ENCODE measurements at regions not wholly inside any gene's neighbourhood (a gene's known extent, or its start where the extent isn't known, plus 50 kb on each side); places are given as distances from the start of the nearest gene placed in this dataset.

DNA sequence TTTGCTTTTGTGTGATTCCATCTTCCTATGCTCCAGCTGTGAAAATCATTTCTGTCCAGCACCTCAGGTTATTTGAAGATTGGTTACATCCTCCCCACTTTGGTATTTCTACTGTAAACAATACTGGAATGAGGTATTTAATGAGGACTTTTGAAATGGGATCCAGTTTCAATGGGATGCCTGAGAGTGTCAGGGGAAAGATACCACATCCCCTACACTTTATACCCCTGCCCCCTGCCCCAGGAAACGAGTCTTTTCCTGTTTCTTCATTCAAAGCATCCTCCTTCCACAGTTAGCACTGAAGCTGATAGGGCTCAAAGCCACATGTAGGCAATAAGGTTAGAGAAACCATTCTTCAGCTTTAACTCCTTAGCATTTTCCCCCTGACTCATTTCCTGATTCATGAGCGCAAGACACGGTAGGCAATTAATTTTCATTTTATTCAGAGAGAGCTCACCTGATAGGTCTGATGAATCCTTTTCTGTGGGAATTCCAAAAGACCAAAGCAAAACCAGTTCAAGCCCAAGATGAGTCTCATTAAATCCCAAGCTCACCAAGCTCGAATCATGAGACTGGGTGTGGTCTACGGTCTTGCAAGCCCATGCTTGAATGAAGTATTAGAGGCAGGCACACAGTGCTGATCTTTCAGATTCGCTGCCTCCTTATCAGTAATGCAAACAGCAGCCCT lies 143.6 kb upstream of the CRY1 start:
- Mint-ChIP-seq H3K27ac (no peak overlapping the region), H3K27me3 (peaks cover 5 to 16% of the 10 kb centered on the region in 2 donors)
- POLR2A ChIA-PET (ENCODE audit: partially characterized antibody): no interaction called here

DNA sequence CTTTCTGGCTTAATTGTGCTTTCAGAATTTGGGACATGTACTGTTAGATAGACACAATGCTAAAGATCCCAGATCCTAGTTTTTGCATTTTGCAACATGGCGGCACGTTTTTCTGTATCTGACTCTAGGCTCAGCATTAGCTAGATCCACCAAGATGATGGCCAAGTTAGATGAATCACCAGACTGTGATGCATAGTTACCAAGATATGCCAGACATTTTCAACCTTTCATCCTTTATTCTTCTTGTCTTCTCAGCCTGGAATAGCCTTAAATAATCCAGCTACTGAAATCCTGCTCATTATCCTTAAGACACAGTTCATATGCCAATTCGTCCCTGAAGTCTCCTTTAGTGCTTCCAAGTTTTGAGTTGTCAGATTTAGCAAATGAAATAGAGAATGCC lies 144.9 kb upstream of the CRY1 start:
- CTCF ChIA-PET (ENCODE audit: partially characterized antibody): no interaction called here
- Mint-ChIP-seq H3K4me3 (no peak overlapping the region), H3K4me1 (peaks cover 1 to 8% (median 5%) of the 10 kb centered on the region in 4 donors), H3K9me3 (no peaks in the 10 kb centered on the region), H3K36me3 (no peaks in the 10 kb centered on the region), H3K27me3 (peaks cover 5 to 19% of the 10 kb centered on the region in 2 donors), H3K27ac (no peak overlapping the region)
- Histone ChIP-seq H3K4me3 (ENCODE audit: low read length in 2 of 2) (no peak overlapping the region), H3K36me3 (ENCODE audit: insufficient read depth, low read length) (no peaks in the 10 kb centered on the region), H3K4me1 (ENCODE audit: insufficient read depth, low read length) (no peaks in the 10 kb centered on the region), H3K27me3 (ENCODE audit: insufficient read depth, low read length) (no peaks in the 10 kb centered on the region), H3K9me3 (ENCODE audit: control insufficient read depth in 1 of 2, low read length in 2 of 2) (no peaks in the 10 kb centered on the region), H3K27ac (ENCODE audit: low read depth, low read length) (no peak overlapping the region)
- intact Hi-C loops (cut with micrococcal nuclease): no loop called here
- POLR2A ChIA-PET (ENCODE audit: partially characterized antibody): no interaction called here
- DNase-seq: no peak

More for the DNA sequence above, 143.6 kb upstream of the CRY1 start:
- H3K4me3 ChIP-seq (ENCODE audit: low read length in 2 of 2): no peak overlapping the region
- no peaks in the 10 kb centered on the region for H3K27me3 ChIP-seq (ENCODE audit: insufficient read depth, low read length)
- no peak overlapping the region for H3K27ac ChIP-seq (ENCODE audit: low read depth, low read length)
- CTCF ChIA-PET (ENCODE audit: partially characterized antibody): interaction anchor here (1.1 kb wide), 1 partner anchor 370 kb away, joined by 3 read pairs; no protein-coding TSS in a partner anchor
- H3K4me1 ChIP-seq (ENCODE audit: insufficient read depth, low read length): no peaks in the 10 kb centered on the region
- Mint-ChIP-seq H3K36me3 (no peaks in the 10 kb centered on the region), H3K4me3 (no peak overlapping the region), H3K4me1 (peaks cover 1 to 8% (median 5%) of the 10 kb centered on the region in 4 donors), H3K9me3 (no peaks in the 10 kb centered on the region)
- no peaks in the 10 kb centered on the region for H3K36me3 ChIP-seq (ENCODE audit: insufficient read depth, low read length)
- no peak for DNase-seq
- no peaks in the 10 kb centered on the region for H3K9me3 ChIP-seq (ENCODE audit: control insufficient read depth in 1 of 2, low read length in 2 of 2)
- intact Hi-C loops (cut with micrococcal nuclease): no loop called here

DNA sequence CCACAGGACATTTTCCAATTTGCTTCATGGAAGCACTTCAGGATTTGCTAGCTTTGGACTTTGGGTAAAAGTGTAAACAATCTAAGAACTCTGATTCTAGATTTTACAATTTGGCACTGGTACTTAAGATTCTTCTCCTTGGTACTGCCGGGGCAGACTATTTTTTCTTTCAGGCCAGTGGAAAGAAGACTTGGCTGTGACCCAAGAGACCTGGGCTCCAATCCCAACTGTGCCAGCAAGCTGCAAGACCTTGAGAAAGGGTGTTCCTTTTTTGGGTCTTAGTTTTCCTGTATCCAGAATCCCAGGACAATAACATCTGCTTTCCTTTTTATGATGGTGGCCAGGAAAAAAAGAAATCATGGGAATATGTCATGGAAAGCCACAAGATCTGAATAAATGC lies 148.1 kb upstream of the CRY1 start:
- H3K4me3 Mint-ChIP-seq: no peak overlapping the region
- H3K4me1 Mint-ChIP-seq: peaks cover 0 to 8% (median 5%) of the 10 kb centered on the region in 4 donors
- H3K9me3 Mint-ChIP-seq: no peaks in the 10 kb centered on the region
- H3K27me3 ChIP-seq (ENCODE audit: insufficient read depth, low read length): peaks cover 3% of the 10 kb centered on the region
- H3K9me3 ChIP-seq (ENCODE audit: control insufficient read depth in 1 of 2, low read length in 2 of 2): no peaks in the 10 kb centered on the region
- H3K27me3 Mint-ChIP-seq: peaks cover 10 to 26% of the 10 kb centered on the region in 2 donors
- no peak overlapping the region for H3K4me3 ChIP-seq (ENCODE audit: low read length in 2 of 2)
- H3K27ac Mint-ChIP-seq: no peak overlapping the region
- POLR2A ChIA-PET (ENCODE audit: partially characterized antibody): no interaction called here
- H3K36me3 Mint-ChIP-seq: no peaks in the 10 kb centered on the region
- no peaks in the 10 kb centered on the region for H3K36me3 ChIP-seq (ENCODE audit: insufficient read depth, low read length)
- intact Hi-C loops (cut with micrococcal nuclease): no loop called here
- CTCF ChIA-PET (ENCODE audit: partially characterized antibody): no interaction called here
- no peak overlapping the region for H3K27ac ChIP-seq (ENCODE audit: low read depth, low read length)
- DNase-seq: no peak
- no peaks in the 10 kb centered on the region for H3K4me1 ChIP-seq (ENCODE audit: insufficient read depth, low read length)

DNA sequence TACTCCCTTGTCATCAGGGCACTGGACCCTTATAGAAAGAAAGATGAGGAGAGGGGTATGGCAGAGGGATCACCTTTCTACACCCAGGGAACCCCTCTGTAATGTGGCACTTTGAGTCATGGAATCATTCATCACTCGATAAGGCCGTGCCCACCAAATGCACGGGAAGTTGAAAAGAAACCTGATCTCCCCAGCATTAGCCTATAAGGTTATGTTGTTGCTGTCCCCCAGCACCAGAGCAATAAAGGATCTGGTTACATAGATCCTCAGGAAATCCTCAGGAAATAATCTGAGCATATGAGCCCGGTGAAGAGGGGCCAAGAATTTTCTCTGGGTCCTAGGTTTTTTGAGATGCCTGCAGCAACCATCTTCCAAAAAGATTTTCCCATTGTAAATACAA lies 148.8 kb upstream of the CRY1 start:
- H3K4me3 Mint-ChIP-seq: no peak overlapping the region
- Histone ChIP-seq H3K27ac (ENCODE audit: low read depth, low read length) (no peak overlapping the region), H3K27me3 (ENCODE audit: insufficient read depth, low read length) (peaks cover 3% of the 10 kb centered on the region), H3K4me1 (ENCODE audit: insufficient read depth, low read length) (no peaks in the 10 kb centered on the region), H3K9me3 (ENCODE audit: control insufficient read depth in 1 of 2, low read length in 2 of 2) (no peaks in the 10 kb centered on the region), H3K4me3 (ENCODE audit: low read length in 2 of 2) (no peak overlapping the region), H3K36me3 (ENCODE audit: insufficient read depth, low read length) (no peaks in the 10 kb centered on the region)
- peaks cover 10 to 26% of the 10 kb centered on the region in 2 donors for H3K27me3 Mint-ChIP-seq
- intact Hi-C loops (cut with micrococcal nuclease): no loop called here
- peaks cover 0 to 3% (median 1%) of the 10 kb centered on the region in 4 donors for H3K4me1 Mint-ChIP-seq
- H3K27ac Mint-ChIP-seq: no peak overlapping the region
- DNase-seq: no peak
- no peaks in the 10 kb centered on the region for H3K9me3 Mint-ChIP-seq
- ChIA-PET CTCF (ENCODE audit: partially characterized antibody) (no interaction called here), POLR2A (ENCODE audit: partially characterized antibody) (no interaction called here)
- H3K36me3 Mint-ChIP-seq: no peaks in the 10 kb centered on the region

DNA sequence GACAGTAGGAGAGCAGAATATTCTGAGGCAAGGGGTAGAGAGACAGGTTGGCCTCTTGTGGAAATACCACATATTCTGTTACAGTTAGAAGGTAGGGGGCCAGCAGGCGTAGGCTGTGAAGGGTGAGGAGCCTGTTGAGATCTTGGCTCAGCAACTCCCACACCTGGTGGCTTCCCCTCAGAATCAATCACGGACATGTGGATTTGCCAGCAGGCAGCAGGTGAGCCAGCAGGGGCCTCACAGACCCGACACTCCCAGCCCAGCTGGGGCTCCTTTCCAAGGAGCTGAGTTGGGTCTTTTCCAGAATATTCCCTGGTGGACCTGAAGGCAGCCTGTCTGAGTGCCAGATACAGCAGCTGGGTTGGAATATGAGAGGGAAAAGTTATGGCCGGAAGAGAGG lies 150.0 kb upstream of the CRY1 start:
- no peak overlapping the region for H3K27ac Mint-ChIP-seq

DNA sequence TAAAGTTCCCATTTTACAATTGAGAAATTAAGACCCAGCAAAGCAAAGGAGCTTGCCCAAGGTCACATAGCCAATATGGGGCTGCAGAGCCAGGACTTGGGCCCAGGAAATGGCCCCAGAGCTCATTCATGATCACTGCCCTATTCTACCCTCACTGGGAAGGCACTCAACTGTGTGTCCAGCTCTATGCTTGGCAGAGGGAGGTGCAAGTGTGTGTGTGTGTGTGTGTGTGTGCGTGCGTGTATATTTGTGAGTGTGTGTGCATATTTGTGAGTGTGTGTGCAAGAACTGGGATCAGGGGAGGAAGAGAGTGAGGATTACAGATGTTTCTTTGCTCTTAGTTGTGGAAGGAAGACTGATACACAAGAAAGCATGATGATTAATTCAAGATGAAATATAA lies 151.2 kb upstream of the CRY1 start:
- no peaks in the 10 kb centered on the region for H3K4me1 Mint-ChIP-seq
- DNase-seq: no peak
- Histone ChIP-seq H3K36me3 (ENCODE audit: insufficient read depth, low read length) (no peaks in the 10 kb centered on the region), H3K27ac (ENCODE audit: low read depth, low read length) (no peak overlapping the region), H3K4me1 (ENCODE audit: insufficient read depth, low read length) (no peaks in the 10 kb centered on the region), H3K9me3 (ENCODE audit: control insufficient read depth in 1 of 2, low read length in 2 of 2) (no peaks in the 10 kb centered on the region), H3K4me3 (ENCODE audit: low read length in 2 of 2) (no peak overlapping the region), H3K27me3 (ENCODE audit: insufficient read depth, low read length) (peaks cover 3% of the 10 kb centered on the region)
- CTCF ChIA-PET (ENCODE audit: partially characterized antibody): no interaction called here
- no peaks in the 10 kb centered on the region for H3K36me3 Mint-ChIP-seq
- H3K27me3 Mint-ChIP-seq: peaks cover 6 to 27% of the 10 kb centered on the region in 2 donors
- peaks cover 0 to 7% (median 0%) of the 10 kb centered on the region in 8 donors for H3K9me3 Mint-ChIP-seq
- POLR2A ChIA-PET (ENCODE audit: partially characterized antibody): no interaction called here
- intact Hi-C loops (cut with micrococcal nuclease): no loop called here
- H3K27ac Mint-ChIP-seq: no peak overlapping the region
- H3K4me3 Mint-ChIP-seq: no peak overlapping the region

More for the DNA sequence above, 150.0 kb upstream of the CRY1 start:
- Mint-ChIP-seq H3K4me3 (no peak overlapping the region), H3K27me3 (peaks cover 5 to 24% of the 10 kb centered on the region in 2 donors), H3K36me3 (no peaks in the 10 kb centered on the region), H3K4me1 (no peaks in the 10 kb centered on the region), H3K9me3 (peaks cover 0 to under 1% (median 0%) of the 10 kb centered on the region in 8 donors)
- peaks cover 3% of the 10 kb centered on the region for H3K27me3 ChIP-seq (ENCODE audit: insufficient read depth, low read length)
- H3K27ac ChIP-seq (ENCODE audit: low read depth, low read length): no peak overlapping the region
- intact Hi-C loops (cut with micrococcal nuclease): no loop called here
- H3K4me3 ChIP-seq (ENCODE audit: low read length in 2 of 2): no peak overlapping the region
- H3K36me3 ChIP-seq (ENCODE audit: insufficient read depth, low read length): no peaks in the 10 kb centered on the region
- no peak for DNase-seq
- H3K9me3 ChIP-seq (ENCODE audit: control insufficient read depth in 1 of 2, low read length in 2 of 2): no peaks in the 10 kb centered on the region
- CTCF ChIA-PET (ENCODE audit: partially characterized antibody): no interaction called here
- POLR2A ChIA-PET (ENCODE audit: partially characterized antibody): no interaction called here
- no peaks in the 10 kb centered on the region for H3K4me1 ChIP-seq (ENCODE audit: insufficient read depth, low read length)

DNA sequence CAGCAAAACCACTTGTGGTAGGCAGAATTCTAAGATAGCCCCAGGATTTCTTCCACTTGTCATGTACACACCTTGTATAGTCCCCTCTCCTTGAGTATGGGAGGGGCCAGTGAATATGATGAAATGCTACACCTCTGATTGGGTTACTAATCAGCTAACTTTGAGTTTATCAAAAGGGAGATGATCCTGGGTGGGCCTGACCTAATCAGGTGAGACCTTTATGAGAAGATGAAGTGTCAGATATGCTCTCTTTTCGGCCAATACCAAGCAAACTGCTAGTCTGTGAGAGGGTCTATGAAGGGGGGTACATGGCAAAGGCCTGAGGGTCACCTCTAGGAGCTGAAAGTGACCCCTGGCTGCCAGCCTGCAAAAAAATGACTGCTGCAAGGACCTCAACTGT lies 154.3 kb upstream of the CRY1 start:
- Mint-ChIP-seq H3K36me3 (no peaks in the 10 kb centered on the region), H3K27ac (no peak overlapping the region), H3K9me3 (peaks cover 0 to 7% (median 0%) of the 10 kb centered on the region in 8 donors), H3K4me1 (no peaks in the 10 kb centered on the region), H3K4me3 (no peak overlapping the region), H3K27me3 (peaks cover 12 to 20% of the 10 kb centered on the region in 2 donors)
- ChIA-PET POLR2A (ENCODE audit: partially characterized antibody) (no interaction called here), CTCF (ENCODE audit: partially characterized antibody) (no interaction called here)
- no peaks in the 10 kb centered on the region for H3K9me3 ChIP-seq (ENCODE audit: control insufficient read depth in 1 of 2, low read length in 2 of 2)
- no peak overlapping the region for H3K27ac ChIP-seq (ENCODE audit: low read depth, low read length)
- H3K27me3 ChIP-seq (ENCODE audit: insufficient read depth, low read length): peaks cover 3% of the 10 kb centered on the region
- DNase-seq: no peak
- H3K36me3 ChIP-seq (ENCODE audit: insufficient read depth, low read length): no peaks in the 10 kb centered on the region
- intact Hi-C loops (cut with micrococcal nuclease): no loop called here
- H3K4me3 ChIP-seq (ENCODE audit: low read length in 2 of 2): no peak overlapping the region
- H3K4me1 ChIP-seq (ENCODE audit: insufficient read depth, low read length): no peaks in the 10 kb centered on the region
